ENCODE measurements at regions not wholly inside any gene's neighbourhood (a gene's known extent, or its start where the extent isn't known, plus 50 kb on each side); places are given as distances from the start of the nearest gene placed in this dataset.
A peak's percentile ranks its signal among the peaks of the same experiment; 100 is the strongest.

DNA sequence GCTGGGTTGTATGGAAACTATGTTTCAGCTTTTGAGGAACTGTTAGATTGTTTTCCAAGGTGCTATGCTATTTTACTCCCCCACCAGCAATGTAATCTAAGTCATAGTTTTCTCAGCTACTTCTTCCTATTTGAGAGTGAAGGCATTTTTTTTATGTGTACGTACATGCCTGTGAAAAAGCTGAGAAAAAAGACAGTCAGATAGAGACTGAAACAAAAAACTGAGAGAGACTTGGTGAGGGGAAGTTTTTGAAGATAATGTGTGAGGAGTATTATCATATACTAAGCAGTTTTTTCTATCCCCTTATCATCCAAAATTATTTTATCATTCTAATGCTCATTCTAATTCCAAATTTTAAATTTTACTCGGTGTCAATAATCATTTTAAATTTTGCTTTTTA lies 780.0 kb downstream of the BCKDHB start:
- no peak for TF ChIP-seq EZH2 (IDR thresholded peaks at IDR 0.05; ENCODE audit: borderline replicate concordance, low read depth, low read length, poor library complexity, severe bottlenecking)
- TF ChIP-seq, protein P1, sequence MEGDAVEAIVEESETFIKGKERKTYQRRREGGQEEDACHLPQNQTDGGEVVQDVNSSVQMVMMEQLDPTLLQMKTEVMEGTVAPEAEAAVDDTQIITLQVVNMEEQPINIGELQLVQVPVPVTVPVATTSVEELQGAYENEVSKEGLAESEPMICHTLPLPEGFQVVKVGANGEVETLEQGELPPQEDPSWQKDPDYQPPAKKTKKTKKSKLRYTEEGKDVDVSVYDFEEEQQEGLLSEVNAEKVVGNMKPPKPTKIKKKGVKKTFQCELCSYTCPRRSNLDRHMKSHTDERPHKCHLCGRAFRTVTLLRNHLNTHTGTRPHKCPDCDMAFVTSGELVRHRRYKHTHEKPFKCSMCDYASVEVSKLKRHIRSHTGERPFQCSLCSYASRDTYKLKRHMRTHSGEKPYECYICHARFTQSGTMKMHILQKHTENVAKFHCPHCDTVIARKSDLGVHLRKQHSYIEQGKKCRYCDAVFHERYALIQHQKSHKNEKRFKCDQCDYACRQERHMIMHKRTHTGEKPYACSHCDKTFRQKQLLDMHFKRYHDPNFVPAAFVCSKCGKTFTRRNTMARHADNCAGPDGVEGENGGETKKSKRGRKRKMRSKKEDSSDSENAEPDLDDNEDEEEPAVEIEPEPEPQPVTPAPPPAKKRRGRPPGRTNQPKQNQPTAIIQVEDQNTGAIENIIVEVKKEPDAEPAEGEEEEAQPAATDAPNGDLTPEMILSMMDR (conservative IDR thresholded peaks at IDR 0.05; ENCODE audit: low read depth, low read length), result no peak
- ChIA-PET POLR2A (ENCODE audit: low non-redundant PET) (no interaction called here), CTCF (no interaction called here)
- H3K27me3 ChIP-seq (replicated peaks; ENCODE audit: insufficient read depth, low read depth, low read length, poor library complexity), result no peaks in the 10 kb centered on the region
- BruUV-seq (replicated peaks), result no TSS peak
- H3K27ac ChIP-seq (ENCODE audit: low read depth, low read length, poor library complexity, severe bottlenecking), result no peak overlapping the region
- H3K4me1 ChIP-seq (ENCODE audit: insufficient read depth, low read length, poor library complexity, severe bottlenecking), result no peaks in the 10 kb centered on the region
- intact Hi-C loops (cut with micrococcal nuclease; ENCODE audit: unreplicated experiment), result no loop called here
- no peaks in the 10 kb centered on the region for H3K9me3 ChIP-seq (ENCODE audit: low read depth, low read length, poor library complexity, severe bottlenecking)
- no peaks in the 10 kb centered on the region for H3K36me3 ChIP-seq (ENCODE audit: insufficient read depth, low read length, poor library complexity, severe bottlenecking)
- no peak for DNase-seq (ENCODE audit: low spot score)
- no peak overlapping the region for H3K4me3 ChIP-seq (ENCODE audit: low read depth, low read length, poor library complexity, severe bottlenecking)

DNA sequence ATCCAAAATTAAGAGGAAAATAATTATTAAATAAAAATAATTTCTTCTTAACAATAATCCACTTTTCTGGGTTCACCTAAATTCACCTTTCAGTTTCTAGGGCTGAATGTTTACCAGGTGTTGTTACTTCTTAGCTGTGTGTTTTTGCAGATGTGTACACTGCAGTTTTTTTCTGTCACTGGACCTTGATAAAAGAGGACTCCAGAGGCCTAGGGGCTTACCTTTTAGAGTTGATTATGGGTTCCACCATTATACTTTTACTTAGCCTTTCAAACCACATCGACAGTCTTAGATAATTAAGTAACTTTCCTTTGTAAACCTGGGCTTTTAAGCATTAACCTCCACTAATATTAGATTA lies 766.5 kb downstream of the BCKDHB start:
- TF ChIP-seq, protein P1 (conservative IDR thresholded peaks at IDR 0.05; ENCODE audit: low read depth, low read length), result no peak
- TF ChIP-seq EZH2 (IDR thresholded peaks at IDR 0.05; ENCODE audit: borderline replicate concordance, low read depth, low read length, poor library complexity, severe bottlenecking), result no peak
- H3K4me1 ChIP-seq (ENCODE audit: insufficient read depth, low read length, poor library complexity, severe bottlenecking), result peaks cover 17% of the 10 kb centered on the region
- H3K36me3 ChIP-seq (ENCODE audit: insufficient read depth, low read length, poor library complexity, severe bottlenecking), result no peaks in the 10 kb centered on the region
- peak overlapping the region; percentile 95 for H3K27ac ChIP-seq (ENCODE audit: low read depth, low read length, poor library complexity, severe bottlenecking)
- no TSS peak for BruUV-seq (replicated peaks)
- DNase-seq (ENCODE audit: low spot score), result peak; percentile 67
- intact Hi-C loops (cut with micrococcal nuclease; ENCODE audit: unreplicated experiment), result loop anchor here (2.0 to 10.0 kb wide), 4 partner anchors 119 to 880 kb away; partner anchors contain the start of gene TENT5A
- POLR2A ChIA-PET (ENCODE audit: low non-redundant PET), result interaction anchor here (0.6 kb wide), 1 partner anchor 203 kb away, joined by 10 read pairs; no protein-coding TSS in a partner anchor
- H3K27me3 ChIP-seq (replicated peaks; ENCODE audit: insufficient read depth, low read depth, low read length, poor library complexity), result no peaks in the 10 kb centered on the region
- no peak overlapping the region for H3K4me3 ChIP-seq (ENCODE audit: low read depth, low read length, poor library complexity, severe bottlenecking)
- no peaks in the 10 kb centered on the region for H3K9me3 ChIP-seq (ENCODE audit: low read depth, low read length, poor library complexity, severe bottlenecking)
- CTCF ChIA-PET, result no interaction called here

DNA sequence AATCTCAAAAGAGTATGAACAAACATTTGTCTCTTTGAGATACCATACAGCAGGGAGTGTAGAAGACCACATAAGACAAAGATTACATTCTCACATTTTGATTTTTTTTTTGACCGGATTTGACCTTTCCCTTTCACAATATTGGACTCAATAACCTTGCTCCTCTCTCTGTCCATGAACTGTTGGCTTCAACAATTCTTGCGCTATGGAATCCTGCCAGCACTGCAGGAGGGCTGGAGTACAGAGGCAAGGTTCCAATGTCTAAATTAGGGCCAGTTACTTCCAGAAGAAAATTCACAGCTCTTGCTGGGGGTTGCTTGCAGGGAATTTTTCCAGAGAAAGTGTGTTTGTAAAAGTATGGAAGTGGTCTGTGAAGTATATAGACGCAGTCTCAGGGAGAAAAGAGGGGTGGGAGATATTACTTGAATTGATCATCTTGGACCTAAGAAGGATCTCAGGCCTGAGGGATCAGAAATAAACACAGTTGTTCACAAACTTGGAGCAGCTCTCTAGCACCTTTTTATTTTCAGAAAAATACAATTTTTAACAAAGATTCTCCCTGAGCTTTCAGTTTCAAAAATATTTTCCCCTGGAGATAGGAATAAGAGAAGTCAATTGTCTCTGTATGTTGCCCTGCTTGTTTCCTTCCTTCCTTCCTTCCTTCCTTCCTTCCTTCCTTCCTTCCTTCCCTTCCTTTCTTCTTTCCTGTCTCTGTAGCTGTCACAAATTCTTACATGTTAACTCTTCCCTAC lies 765.9 kb downstream of the BCKDHB start:
- Histone ChIP-seq H3K4me3 (ENCODE audit: low read depth, low read length, poor library complexity, severe bottlenecking) (no peak overlapping the region), H3K27ac (ENCODE audit: low read depth, low read length, poor library complexity, severe bottlenecking) (peak overlapping the region; percentile 95), H3K4me1 (ENCODE audit: insufficient read depth, low read length, poor library complexity, severe bottlenecking) (peaks cover 17% of the 10 kb centered on the region), H3K36me3 (ENCODE audit: insufficient read depth, low read length, poor library complexity, severe bottlenecking) (no peaks in the 10 kb centered on the region), H3K27me3 (replicated peaks; ENCODE audit: insufficient read depth, low read depth, low read length, poor library complexity) (no peaks in the 10 kb centered on the region), H3K9me3 (ENCODE audit: low read depth, low read length, poor library complexity, severe bottlenecking) (no peaks in the 10 kb centered on the region)
- CTCF ChIA-PET, result no interaction called here
- DNase-seq (ENCODE audit: low spot score), result peak; percentile 88
- TF ChIP-seq, protein P1 (conservative IDR thresholded peaks at IDR 0.05; ENCODE audit: low read depth, low read length), result no peak
- TF ChIP-seq EZH2 (IDR thresholded peaks at IDR 0.05; ENCODE audit: borderline replicate concordance, low read depth, low read length, poor library complexity, severe bottlenecking), result no peak
- no TSS peak for BruUV-seq (replicated peaks)
- POLR2A ChIA-PET (ENCODE audit: low non-redundant PET), result interaction anchor here (0.6 kb wide), 1 partner anchor 203 kb away, joined by 10 read pairs; no protein-coding TSS in a partner anchor
- intact Hi-C loops (cut with micrococcal nuclease; ENCODE audit: unreplicated experiment), result loop anchor here (2.0 to 10.0 kb wide), 4 partner anchors 120 to 880 kb away; partner anchors contain the start of gene TENT5A
